Heart left ventricle (tissue), 16 donors: ENCODE measurements at regions not wholly inside any gene's neighbourhood (a gene's known extent, or its start where the extent isn't known, plus 50 kb on each side); places are given as distances from the start of the nearest gene placed in this dataset.

ENCODE experiments used
- ATAC-seq, 4 donors: fragments of 200-7000 bp; cut with Tn5 transposase; one replicate each; pipeline ENCODE4 v1.9.1; 2020 to 2022; ENCODE audit warnings: moderate library complexity in 4 of 4, mild to moderate bottlenecking in 3 of 4, moderate number of reproducible peaks in 1 of 4
- DNase-seq, 5 donors: peaks; one replicate each; pipeline ENCODE4 v3.0.0-alpha.2; 2020
- H3K27ac ChIP-seq, 12 donors: fragments of 200-600 bp; sonication (generic) in 4 of 12; one replicate each; pipeline versions ENCODE4 v1.5.0 to v1.8.0; 2016 to 2022; ENCODE audit warnings: mild to moderate bottlenecking in 2 of 12
- H3K27me3 ChIP-seq, 9 donors: fragments of 200-600 bp; sonication (generic) in 2 of 9; one replicate each; pipeline versions ENCODE4 v1.5.1 to v1.8.0; 2016 to 2022; ENCODE audit warnings: mild to moderate bottlenecking in 3 of 9
- H3K36me3 ChIP-seq, 9 donors: fragments of 200-600 bp; sonication (generic) in 2 of 9; one replicate each; pipeline versions ENCODE4 v1.5.0 to v1.8.0; 2018 to 2022; ENCODE audit warnings: mild to moderate bottlenecking in 2 of 9
- H3K4me1 ChIP-seq, 12 donors: fragments of 200-600 bp; sonication (generic) in 4 of 12; one replicate each; pipeline versions ENCODE4 v1.5.0 to v1.8.0; 2016 to 2022; ENCODE audit warnings: mild to moderate bottlenecking in 3 of 12
- H3K4me3 ChIP-seq, 12 donors: fragments of 200-600 bp; sonication (generic) in 4 of 12; one replicate each; pipeline versions ENCODE4 v1.5.0 to v1.8.0; 2017 to 2022; ENCODE audit warnings: mild to moderate bottlenecking in 9 of 12, moderate library complexity in 4 of 12
- H3K9me3 ChIP-seq, 12 donors: fragments of 200-600 bp; sonication (generic) in 4 of 12; one replicate each; pipeline versions ENCODE4 v1.5.0 to v1.8.0; 2016 to 2022; ENCODE audit warnings: mild to moderate bottlenecking in 1 of 12
- CTCF ChIP-seq, 12 donors: fragments of 200-600 bp; sonication (generic) in 4 of 12; IDR thresholded peaks; one replicate each; pipeline versions ENCODE4 v1.5.0 to v1.8.0; 2018 to 2022; ENCODE audit warnings: antibody characterized with exemption in 12 of 12, mild to moderate bottlenecking in 5 of 12
- POLR2A ChIP-seq, 2 donors: fragments of 450-650 bp; IDR thresholded peaks; one replicate each; pipeline ENCODE4 v1.6.1; 2017; ENCODE audit warnings: antibody characterized with exemption in 2 of 2, mild to moderate bottlenecking in 2 of 2, moderate library complexity in 2 of 2
- WGBS, 4 donors: extraction: QIAGEN DNeasy Blood & Tissue Kit in 2 of 4; methylation state at CpG; one replicate each; pipeline versions ENCODE4 v1.1.5 to v1.1.7; 2013 to 2018; 5-methylcytosine and 5-hydroxymethylcytosine counted together
- intact Hi-C, 10 donors: fragments of 100-400 bp; cut with DNase I; formaldehyde crosslinking; loops; one replicate each; pipeline versions ENCODE4 v1.11.1 to v1.14.2; 2022
- donor health status: ischemic (EF 13 %, LVEDD 7.1; RV severe dilation, severe dysfunction).
- donor health status: healthy with polysubstance abuse.
- donor health status: DM: no; HTN: yes; CAD: no.
- donor health status: DM: no; HTN: no; CAD: no.
- donor health status: ischemic (EF 25% LVEDD 6.9; RV normal size, moderate dysfunction).
- donor health status: ischemic (EF 25% LVEDD 5.7; RV mildly dilated, moderate dysfunction).
- donor health status: healthy.
- donor health status: DM: yes; HTN: yes; CAD: no.
- donor health status: ischemic (EF 35%, LVEDD 5.7; RV mildly dilated, moderate dysfunction).
- donor health status: nonischemic (EF 11% LVEDD 7.7; RV severe dilation, severe dysfunction).
- donor health status: DM: yes; HTN: yes; CAD: no.
- donor health status: PGD.
- donor health status: ischemic (EF 29% LVEDD 5.4; RV normal size, mild dysfunction).
- donor health status: nonischemic (EF 23%, LVEDD 6.1; RV moderate dilation, normal function).

- DNase-seq, result no peak
- TF ChIP-seq POLR2A (IDR thresholded peaks at IDR 0.05) (no peak), CTCF (IDR thresholded peaks at IDR 0.05) (no peak)
- H3K27me3 ChIP-seq, result peaks cover 0 to 12% (median 0%) of the 10 kb centered on the region in 9 donors
- H3K9me3 ChIP-seq, result no peaks in the 10 kb centered on the region
- no peak overlapping the region for H3K4me3 ChIP-seq
- no peak for ATAC-seq
- no peak overlapping the region for H3K27ac ChIP-seq
- 68 to 85% (median 74%) methylated on average over 4 of the region's 4 CpGs for whole genome bisulfite sequencing, 4 donors
- H3K36me3 ChIP-seq, result no peaks in the 10 kb centered on the region
- intact Hi-C loops, result no loop called here
- peaks cover 0 to 10% (median 0%) of the 10 kb centered on the region in 12 donors for H3K4me1 ChIP-seq
Measured at GRCh38 chr2:234373060-234373459, 123.8 kb downstream of the ARL4C start.

GRCh38 chr2:234372506-234372905, 124.4 kb downstream of the ARL4C start:
- DNase-seq (no peak), ATAC-seq (no peak)
- Histone ChIP-seq H3K4me3 (no peak overlapping the region), H3K36me3 (no peaks in the 10 kb centered on the region), H3K27me3 (peaks cover 0 to 7% (median 0%) of the 10 kb centered on the region in 9 donors), H3K4me1 (peaks cover 0 to 15% (median 0%) of the 10 kb centered on the region in 12 donors), H3K27ac (no peak overlapping the region), H3K9me3 (no peaks in the 10 kb centered on the region)
- WGBS, 4 donors, result 83 to 93% (median 86%) methylated on average over 2 of the region's 2 CpGs
- intact Hi-C loops, result no loop called here
- TF ChIP-seq CTCF (IDR thresholded peaks at IDR 0.05), result no peak
- no peak for TF ChIP-seq POLR2A (IDR thresholded peaks at IDR 0.05)

DNA sequence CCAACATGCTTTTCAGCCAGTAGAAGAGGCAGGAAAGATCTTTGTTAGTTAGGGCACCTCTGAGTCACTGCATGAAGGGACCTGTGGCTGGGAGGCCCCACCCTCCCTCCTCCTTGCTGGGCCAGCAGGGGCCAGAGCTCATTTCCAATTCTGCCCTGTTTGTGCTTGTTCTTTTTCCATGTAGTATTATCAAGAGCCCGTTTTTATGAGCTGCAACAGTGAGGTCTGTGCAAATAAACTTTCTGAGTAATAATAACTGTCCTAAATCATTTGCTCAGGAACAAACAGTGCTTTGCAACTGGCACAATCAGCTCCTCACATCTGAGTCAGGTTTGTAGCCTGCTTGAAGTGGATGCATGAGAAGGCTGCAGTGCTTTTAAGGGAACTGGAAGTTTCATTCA, 128.0 kb downstream of the ARL4C start:
- TF ChIP-seq POLR2A (IDR thresholded peaks at IDR 0.05) (no peak), CTCF (IDR thresholded peaks at IDR 0.05) (no peak)
- 40 to 78% (median 62%) methylated on average over 1 of the region's 1 CpG for WGBS, 4 donors
- ATAC-seq, result no peak
- peak overlapping the region in 1 of 12 donors; percentile 75 for H3K27ac ChIP-seq
- no peak for DNase-seq
- H3K4me3 ChIP-seq, result no peak overlapping the region
- intact Hi-C loops, result no loop called here
- no peaks in the 10 kb centered on the region for H3K36me3 ChIP-seq
- peaks cover 0 to 24% (median 0%) of the 10 kb centered on the region in 12 donors for H3K4me1 ChIP-seq
- H3K27me3 ChIP-seq, result peaks cover 0 to 12% (median 0%) of the 10 kb centered on the region in 9 donors
- H3K9me3 ChIP-seq, result no peaks in the 10 kb centered on the region

DNA sequence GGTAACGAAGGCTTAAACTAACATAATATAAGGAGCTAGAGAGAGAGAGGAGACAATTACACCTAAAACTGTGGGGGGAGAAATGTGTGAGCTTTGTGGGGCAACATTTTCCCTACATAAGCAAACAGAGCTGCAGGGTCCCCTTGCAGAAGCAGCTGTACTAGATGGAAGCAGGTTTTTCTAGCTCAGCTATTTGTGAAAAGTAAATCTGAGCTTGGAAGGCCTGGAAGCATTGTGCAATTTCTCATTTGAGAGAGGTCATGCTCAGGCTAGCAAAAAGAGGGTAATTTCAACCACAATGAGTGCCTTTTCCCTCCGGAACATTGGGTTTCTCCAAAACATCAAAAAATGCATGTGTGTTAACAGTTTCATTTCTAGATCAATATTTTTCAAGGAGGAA, 130.0 kb downstream of the ARL4C start:
- intact Hi-C loops, result no loop called here
- WGBS, 4 donors, result 83 to 91% (median 91%) methylated on average over 2 of the region's 2 CpGs

More for the DNA sequence above, 130.0 kb downstream of the ARL4C start:
- Histone ChIP-seq H3K9me3 (no peaks in the 10 kb centered on the region), H3K4me3 (no peak overlapping the region), H3K36me3 (no peaks in the 10 kb centered on the region), H3K4me1 (peaks cover 0 to 31% (median 0%) of the 10 kb centered on the region in 12 donors), H3K27ac (peak overlapping the region in 2 of 12 donors; percentile 47 to 75), H3K27me3 (peaks cover 0 to 18% (median 0%) of the 10 kb centered on the region in 9 donors)
- no peak for TF ChIP-seq POLR2A (IDR thresholded peaks at IDR 0.05)
- no peak for TF ChIP-seq CTCF (IDR thresholded peaks at IDR 0.05)
- ATAC-seq, result peak in 1 of 4 donors; percentile 36
- no peak for DNase-seq
